ENCODE measurements at regions not wholly inside any gene's neighbourhood (a gene's known extent, or its start where the extent isn't known, plus 50 kb on each side); places are given as distances from the start of the nearest gene placed in this dataset.

GRCh38 chr13:85864963-85865530 is 65.8 kb upstream of the SLITRK6 start:
- DNase-seq, result no peak

GRCh38 chr13:85853901-85854663 is 54.9 kb upstream of the SLITRK6 start:
- DNase-seq, result no peak

- no peak for DNase-seq
Observed at GRCh38 chr13:85853161-85853894, 54.1 kb upstream of the SLITRK6 start.
